GM18511 (cell line): ENCODE measurements at regions not wholly inside any gene's neighbourhood (a gene's known extent, or its start where the extent isn't known, plus 50 kb on each side); places are given as distances from the start of the nearest gene placed in this dataset.
"Not testable (repeated sequence)": the region's sequence is repeated elsewhere in the genome, so short reads cannot be mapped to it uniquely, and the experiment has no call there.

Experiments
- ATAC-seq: cut with Tn5 transposase; IDR thresholded peaks from one replicate; pipeline ENCODE4 v1.9.1; 2021; ENCODE audit warnings: mild to moderate bottlenecking, moderate library complexity; ENCODE audit not compliant: unreplicated experiment

DNA sequence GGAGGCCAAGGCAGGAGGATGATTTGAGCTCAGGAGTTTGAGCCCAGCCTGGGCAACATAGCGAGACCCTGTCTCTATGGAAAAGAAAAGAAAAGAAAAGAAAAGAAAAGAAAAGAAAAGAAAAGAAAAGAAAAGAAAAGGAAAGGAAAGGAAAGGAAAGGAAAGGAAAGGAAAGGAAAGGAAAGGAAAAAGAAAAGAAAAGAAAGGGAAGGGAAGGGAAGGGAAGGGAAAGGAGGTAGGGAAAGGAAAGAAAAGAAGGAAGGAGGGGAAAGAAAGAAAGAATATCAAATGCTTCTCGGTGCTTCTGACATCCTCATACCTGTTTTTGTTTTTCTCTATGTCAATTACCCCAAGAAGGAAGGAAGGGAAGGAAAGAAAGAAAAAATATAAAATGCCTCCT is 181.2 kb upstream of the GRIA3 start:
- not testable (repeated sequence) for ATAC-seq

DNA sequence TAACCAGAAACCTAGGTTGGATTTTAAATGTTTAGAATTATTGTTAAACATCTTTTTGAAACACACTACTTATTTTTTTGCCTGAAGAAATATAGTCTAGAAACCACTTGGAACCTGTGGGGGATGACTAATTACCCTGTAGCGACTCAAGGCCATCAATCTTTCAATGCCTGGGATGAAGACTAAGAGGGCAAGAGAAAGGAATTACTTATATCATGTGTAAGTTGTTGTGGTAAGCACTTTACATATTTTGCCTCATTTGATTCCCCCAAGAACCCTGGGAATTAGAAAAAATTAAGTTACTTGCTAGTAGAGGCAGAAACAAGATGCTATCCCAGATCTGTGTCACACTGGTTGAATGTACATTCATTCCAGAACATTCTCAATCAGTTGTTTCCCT is 170.9 kb upstream of the GRIA3 start:
- no peak for ATAC-seq

DNA sequence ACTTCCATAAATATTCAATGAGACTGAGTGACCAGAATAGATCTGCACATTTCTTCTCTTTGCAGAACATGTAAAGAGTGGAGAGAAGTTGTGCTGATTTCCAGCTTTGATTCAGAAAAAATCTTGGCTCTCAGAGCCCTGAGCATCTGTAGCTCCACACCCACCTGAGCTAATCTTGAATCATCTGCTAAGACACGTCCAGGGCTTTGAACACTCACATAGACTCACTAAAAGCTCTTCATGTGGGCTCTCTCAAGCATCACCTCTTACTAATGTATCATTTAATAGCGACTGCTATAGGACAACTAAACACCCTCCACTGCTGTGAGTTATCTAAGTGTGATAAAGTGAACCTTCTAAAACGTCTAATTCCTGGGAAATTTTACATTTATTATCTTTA is 147.7 kb upstream of the GRIA3 start:
- no peak for ATAC-seq

- no peak for ATAC-seq
Measured at GRCh38 chrX:123049071-123049625, 134.9 kb upstream of the GRIA3 start.

- no peak for ATAC-seq
Measured at GRCh38 chrX:123060986-123061385, 123.1 kb upstream of the GRIA3 start.

DNA sequence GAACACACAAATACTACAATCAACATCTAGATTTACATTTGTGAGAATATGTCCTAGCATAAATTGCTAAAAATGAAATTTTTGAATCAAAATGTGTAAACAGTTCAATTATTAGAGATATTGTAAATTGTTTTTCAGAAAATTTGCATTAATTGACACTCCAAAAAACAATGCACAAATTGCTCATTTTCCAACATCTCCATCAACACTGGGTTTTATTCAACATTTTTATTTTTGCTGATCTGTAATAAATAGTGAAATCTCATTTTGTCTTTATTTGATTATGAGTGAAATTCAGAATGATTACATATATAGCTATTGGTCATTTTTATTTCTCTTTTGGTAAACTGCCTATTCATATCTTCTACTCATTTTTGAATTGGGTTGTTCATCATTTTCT is 120.0 kb upstream of the GRIA3 start:
- no peak for ATAC-seq

DNA sequence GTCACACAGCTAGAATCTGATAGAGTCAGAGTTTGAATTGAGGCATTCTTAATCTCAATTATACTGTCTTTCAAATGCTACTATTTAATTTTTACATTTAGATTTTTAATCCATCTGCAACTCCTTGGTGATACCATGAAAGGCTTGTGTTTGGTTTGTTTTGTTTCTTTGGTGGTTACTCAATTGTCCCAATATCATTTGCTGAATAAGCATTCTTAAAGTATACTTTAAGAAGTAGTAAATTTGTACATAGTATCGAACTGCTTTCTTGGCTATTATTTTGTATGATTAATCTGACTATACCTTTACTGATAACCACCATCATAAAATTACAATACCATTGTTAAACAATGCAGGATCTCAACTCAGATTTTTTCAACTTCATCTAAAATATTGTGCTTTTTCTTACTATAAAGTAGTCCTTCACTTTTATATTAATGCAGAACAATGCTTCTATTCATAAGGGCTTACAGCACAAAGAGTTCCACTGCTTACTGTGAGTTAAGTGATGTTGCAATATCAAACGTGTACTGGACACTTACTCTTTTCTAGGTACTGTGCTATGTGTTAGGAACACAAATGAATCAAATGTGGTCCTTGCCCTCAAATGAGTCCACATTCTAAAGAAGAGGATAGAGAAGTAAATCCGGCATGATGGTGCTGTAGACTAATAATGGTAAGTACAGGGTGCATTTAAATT is 111.2 kb upstream of the GRIA3 start:
- no peak for ATAC-seq

- no peak for ATAC-seq
Measured at GRCh38 chrX:123075947-123076561, 108.0 kb upstream of the GRIA3 start.

DNA sequence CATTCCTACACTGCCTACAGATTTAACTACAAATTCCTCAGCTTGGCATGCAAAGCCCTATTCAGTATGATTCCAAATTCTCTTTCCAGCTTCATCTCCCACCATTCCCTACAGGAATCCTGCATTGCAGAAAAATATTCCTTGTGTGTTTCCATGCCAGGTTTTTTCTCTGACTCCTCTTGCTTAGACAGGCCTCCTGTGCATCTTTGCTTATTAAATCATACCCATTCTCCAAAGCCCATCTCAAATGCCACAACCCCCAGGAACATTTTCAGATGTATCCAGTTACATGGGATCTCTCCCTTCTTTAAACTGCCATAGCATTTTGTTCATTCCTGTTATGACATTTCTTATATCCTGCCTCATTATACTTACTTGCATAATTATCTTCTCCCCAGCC is 106.4 kb upstream of the GRIA3 start:
- ATAC-seq: no peak

- ATAC-seq: no peak
Measured at GRCh38 chrX:123080065-123080464, 104.0 kb upstream of the GRIA3 start.

GRCh38 chrX:123081776-123082175 is 102.3 kb upstream of the GRIA3 start:
- no peak for ATAC-seq

- ATAC-seq: no peak
Measured at GRCh38 chrX:123083924-123084323, 100.2 kb upstream of the GRIA3 start.

DNA sequence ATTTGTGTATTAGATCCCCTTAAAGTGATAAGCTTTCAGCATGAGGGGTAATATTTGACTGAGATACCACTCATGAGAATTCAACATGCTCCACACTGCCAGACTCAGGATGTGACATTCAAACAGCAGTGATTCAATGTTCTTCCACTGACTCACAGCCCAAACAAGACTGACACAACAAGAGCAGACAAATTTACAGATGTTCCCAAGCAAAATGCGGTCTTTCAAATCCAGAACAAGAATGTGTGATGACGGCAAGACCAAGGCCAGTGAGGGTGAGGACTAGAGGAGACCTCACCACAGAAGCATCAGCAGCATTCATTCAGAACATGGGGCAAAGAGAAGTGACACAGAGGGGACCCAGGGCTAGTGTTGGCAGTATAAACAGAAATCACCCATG is 99.3 kb upstream of the GRIA3 start:
- no peak for ATAC-seq

DNA sequence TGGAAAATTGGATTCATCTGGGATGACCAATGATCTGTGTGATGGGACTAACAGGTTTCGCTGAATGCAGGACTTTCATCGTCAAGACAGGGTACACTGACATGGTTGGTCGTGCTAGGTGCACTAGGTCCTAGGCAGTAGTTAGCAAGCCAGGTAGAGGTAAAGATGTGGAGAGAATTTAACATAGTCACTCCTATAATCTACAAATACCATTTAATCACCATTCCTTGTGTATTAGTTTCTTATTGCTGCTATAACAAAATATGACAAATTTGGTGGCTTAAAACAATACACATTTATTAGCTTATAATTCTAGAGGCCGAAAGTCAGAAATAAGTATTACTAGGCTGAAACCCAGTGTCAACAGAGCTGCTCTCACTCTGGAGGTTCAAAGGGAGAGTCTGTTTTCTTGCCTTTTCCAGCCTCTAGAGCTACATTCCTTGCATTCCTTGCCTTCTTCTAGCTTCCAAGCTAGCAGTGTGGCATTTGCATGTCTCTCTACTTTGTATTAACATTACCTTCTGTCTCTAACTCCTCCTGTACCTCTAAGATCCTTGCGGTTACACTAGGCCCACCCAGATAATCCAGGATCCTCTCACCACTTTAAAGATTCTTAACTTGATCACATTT is 98.7 kb upstream of the GRIA3 start:
- ATAC-seq: no peak

- no peak for ATAC-seq
Measured at GRCh38 chrX:123086768-123087167, 97.3 kb upstream of the GRIA3 start.

DNA sequence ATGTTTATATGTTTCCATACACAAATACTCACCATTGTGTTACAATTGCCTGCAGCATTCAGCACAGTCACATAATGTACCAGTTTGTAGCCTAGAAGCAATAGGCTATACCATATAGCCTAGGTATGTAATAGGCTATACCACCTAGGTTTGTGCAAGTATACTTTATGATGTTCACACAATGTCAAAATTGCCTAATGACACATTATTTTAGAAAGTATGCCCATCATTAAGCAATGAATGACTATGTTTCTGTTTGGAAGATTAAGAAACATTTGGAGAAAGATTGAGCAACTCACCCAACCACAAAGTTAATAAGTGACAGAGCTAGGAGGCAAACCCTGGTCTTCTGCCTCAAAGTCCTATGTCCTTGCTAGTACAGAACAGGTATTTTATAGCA is 96.8 kb upstream of the GRIA3 start:
- ATAC-seq: peak; percentile 71

DNA sequence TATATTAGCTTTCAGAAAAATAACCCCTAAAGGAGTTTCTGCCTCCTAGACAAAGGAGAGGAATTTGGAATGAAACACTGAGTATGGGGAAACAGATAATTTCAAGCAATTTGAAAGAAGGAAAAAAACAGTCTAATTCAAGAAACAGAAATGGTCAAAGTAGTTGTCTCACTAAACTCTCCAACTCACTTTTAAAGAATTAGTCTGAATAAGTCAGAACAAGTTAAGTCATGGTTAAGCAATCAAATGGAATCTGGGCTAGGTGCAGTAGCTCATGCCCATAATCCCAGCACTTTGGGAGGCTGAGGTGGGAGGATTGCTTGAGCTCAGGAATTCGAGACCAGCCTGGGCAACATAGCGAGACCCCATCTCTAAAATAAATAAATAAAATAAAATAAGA is 95.7 kb upstream of the GRIA3 start:
- ATAC-seq: no peak

DNA sequence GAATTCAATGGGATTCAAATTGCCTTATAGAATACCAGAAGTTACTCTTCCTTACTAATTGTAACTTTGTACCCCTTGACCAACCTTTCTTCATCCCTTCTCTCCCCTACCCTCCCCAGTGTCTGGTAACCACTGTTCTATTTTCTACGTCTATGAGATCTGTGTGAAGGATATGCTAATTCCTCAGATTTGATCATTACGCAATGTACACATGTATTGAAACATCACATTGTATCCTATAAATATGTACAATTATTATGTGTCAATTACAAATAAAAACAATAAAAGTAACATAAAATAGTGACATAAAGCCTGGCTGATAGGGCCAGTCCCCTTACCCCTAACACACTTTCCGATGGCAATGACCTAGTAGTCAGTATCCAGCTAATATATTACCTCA is 95.1 kb upstream of the GRIA3 start:
- ATAC-seq: no peak

GRCh38 chrX:123093792-123094191 is 90.3 kb upstream of the GRIA3 start:
- no peak for ATAC-seq

DNA sequence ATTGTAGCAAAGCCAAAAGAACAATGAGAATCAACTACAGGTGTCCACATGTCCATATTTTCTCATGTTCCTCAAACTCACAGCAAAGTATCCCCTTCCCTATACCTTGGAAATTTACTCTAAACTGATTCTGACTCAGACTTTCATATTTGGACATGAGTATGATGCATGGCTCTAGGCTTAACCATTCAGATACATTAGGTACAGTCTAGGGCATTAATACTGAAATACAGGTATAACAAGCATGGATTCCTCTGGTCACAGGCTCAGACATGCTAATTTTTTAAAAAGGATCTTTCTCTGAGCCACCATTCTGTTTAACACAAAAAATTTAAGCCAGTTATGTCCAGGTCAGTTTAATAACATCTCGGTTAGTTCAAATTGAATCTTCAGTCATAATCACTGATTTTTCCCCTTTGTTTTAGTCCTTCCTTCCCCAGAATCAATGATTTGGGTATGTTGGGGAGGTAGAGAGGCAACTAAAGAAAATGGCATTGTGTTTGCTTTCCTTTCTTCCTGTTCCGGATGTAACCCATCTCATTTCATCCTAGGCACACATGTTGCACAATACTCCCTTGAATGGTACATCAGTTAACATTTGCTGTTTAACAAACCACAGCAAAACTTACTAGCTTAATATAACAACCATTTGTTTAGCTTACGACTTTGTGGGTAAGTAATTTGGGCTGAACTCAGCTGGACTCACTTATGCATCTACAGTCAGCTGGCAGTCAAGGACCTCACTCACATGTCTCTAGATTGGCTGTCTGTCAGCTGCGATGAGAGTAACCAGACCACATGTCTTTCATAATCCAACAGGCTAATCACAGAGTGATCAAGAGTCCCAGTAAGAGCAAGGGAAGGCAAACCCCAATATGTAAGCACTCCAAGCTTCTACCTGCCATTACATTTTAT is 75.3 kb upstream of the GRIA3 start:
- ATAC-seq: no peak

- no peak for ATAC-seq
Measured at GRCh38 chrX:123121241-123121640, 62.8 kb upstream of the GRIA3 start.
